Small intestine (tissue), 7 donors: ENCODE measurements at regions not wholly inside any gene's neighbourhood (a gene's known extent, or its start where the extent isn't known, plus 50 kb on each side); places are given as distances from the start of the nearest gene placed in this dataset.
"Not testable (repeated sequence)": the region's sequence is repeated elsewhere in the genome, so short reads cannot be mapped to it uniquely, and the experiment has no call there.

Experiments used
- DNase-seq, 2 donors: peaks; one replicate each; pipeline versions ENCODE4 v3.0.0 to v3.0.0-alpha.2; 2013
- FAIRE-seq: peaks from 2 replicates; lab custom pipeline; 2012; peaks lifted over from hg19 to GRCh38; lab: Jason Lieb, UNC
- H3K27ac ChIP-seq, 3 donors: one replicate each; pipeline ENCODE4 v1.5.1; 2013; ENCODE audit warnings: low read length in 2 of 3, mild to moderate bottlenecking in 2 of 3, control low read depth in 1 of 3, inconsistent platforms in 1 of 3, low read depth in 1 of 3, moderate library complexity in 1 of 3
- H3K27me3 ChIP-seq, 3 donors: one replicate each; pipeline ENCODE4 v1.6.1; 2013; ENCODE audit warnings: low read length in 3 of 3, inconsistent platforms in 1 of 3; ENCODE audit not compliant: control insufficient read depth in 3 of 3, insufficient read depth in 3 of 3
- H3K36me3 ChIP-seq, 3 donors: one replicate each; pipeline ENCODE4 v1.6.1; 2013; ENCODE audit warnings: low read length in 3 of 3, inconsistent platforms in 1 of 3, low read depth in 1 of 3, mild to moderate bottlenecking in 1 of 3, moderate library complexity in 1 of 3; ENCODE audit not compliant: control insufficient read depth in 3 of 3, insufficient read depth in 2 of 3
- H3K4me1 ChIP-seq, 3 donors: one replicate each; pipeline ENCODE4 v1.6.1; 2013; ENCODE audit warnings: low read length in 2 of 3, inconsistent platforms in 1 of 3, low read depth in 1 of 3, mild to moderate bottlenecking in 1 of 3, moderate library complexity in 1 of 3; ENCODE audit not compliant: control insufficient read depth in 3 of 3, insufficient read depth in 2 of 3
- H3K4me3 ChIP-seq, 3 donors: one replicate each; pipeline ENCODE4 v1.5.1; 2013; ENCODE audit warnings: low read length in 3 of 3, control low read depth in 1 of 3, inconsistent platforms in 1 of 3, low read depth in 1 of 3, mild to moderate bottlenecking in 1 of 3, moderate library complexity in 1 of 3
- H3K9me3 ChIP-seq, 2 donors: one replicate each; pipeline ENCODE4 v1.6.1; 2013; ENCODE audit warnings: low read depth in 1 of 2, low read length in 1 of 2; ENCODE audit not compliant: control insufficient read depth in 2 of 2, insufficient read depth in 1 of 2
- WGBS, 3 donors: extraction: QIAGEN DNeasy Blood & Tissue Kit; methylation state at CpG; one replicate each; pipeline ENCODE4 v1.1.7; 2013; 5-methylcytosine and 5-hydroxymethylcytosine counted together
- donor health status: healthy with polysubstance abuse.
- donor health status: control.
- donor health status: control.
- donor health status: Bipolar disorder and iron deficiency.
- donor health status: healthy.

GRCh38 chr10:22795546-22795945, 81.2 kb upstream of the PIP4K2A start:
- no peak for DNase-seq

GRCh38 chr10:22792161-22792560, 77.8 kb upstream of the PIP4K2A start:
- Histone ChIP-seq H3K27me3 (no peaks in the 10 kb centered on the region), H3K27ac (no peak overlapping the region), H3K36me3 (no peaks in the 10 kb centered on the region), H3K4me3 (no peak overlapping the region), H3K9me3 (no peaks in the 10 kb centered on the region), H3K4me1 (no peaks in the 10 kb centered on the region)
- 43 to 75% (median 50%) methylated on average over 4 of the region's 4 CpGs for WGBS, 3 donors
- DNase-seq (no peak), FAIRE-seq (no peak)

More at GRCh38 chr10:22795546-22795945, 81.2 kb upstream of the PIP4K2A start:
- FAIRE-seq: no peak
- no peaks in the 10 kb centered on the region for H3K27me3 ChIP-seq
- WGBS, 3 donors: 65 to 69% (median 68%) methylated on average over 3 of the region's 3 CpGs
- H3K9me3 ChIP-seq: no peaks in the 10 kb centered on the region
- no peak overlapping the region for H3K4me3 ChIP-seq
- H3K4me1 ChIP-seq: no peaks in the 10 kb centered on the region
- H3K27ac ChIP-seq: no peak overlapping the region
- H3K36me3 ChIP-seq: no peaks in the 10 kb centered on the region

- no peak for FAIRE-seq
- no peak overlapping the region for H3K27ac ChIP-seq
- H3K27me3 ChIP-seq: no peaks in the 10 kb centered on the region
- H3K9me3 ChIP-seq: no peaks in the 10 kb centered on the region
- DNase-seq: no peak
- H3K36me3 ChIP-seq: no peaks in the 10 kb centered on the region
- 74 to 82% (median 80%) methylated on average over 5 of the region's 5 CpGs for WGBS, 3 donors
- no peak overlapping the region for H3K4me3 ChIP-seq
- H3K4me1 ChIP-seq: no peaks in the 10 kb centered on the region
These were observed 77.3 kb upstream of the PIP4K2A start for GRCh38 chr10:22791665-22792064.

GRCh38 chr10:22784668-22785067, 70.3 kb upstream of the PIP4K2A start:
- Histone ChIP-seq H3K27ac (no peak overlapping the region), H3K36me3 (no peaks in the 10 kb centered on the region), H3K27me3 (no peaks in the 10 kb centered on the region), H3K9me3 (no peaks in the 10 kb centered on the region), H3K4me3 (no peak overlapping the region), H3K4me1 (no peaks in the 10 kb centered on the region)
- WGBS, 3 donors: 51 to 74% (median 66%) methylated on average over 1 of the region's 1 CpG
- DNase-seq: no peak
- no peak for FAIRE-seq

- H3K4me3 ChIP-seq: no peak overlapping the region
- 64 to 83% (median 68%) methylated on average over 3 of the region's 3 CpGs for WGBS, 3 donors
- H3K27me3 ChIP-seq: no peaks in the 10 kb centered on the region
- DNase-seq (no peak), FAIRE-seq (no peak)
- H3K9me3 ChIP-seq: no peaks in the 10 kb centered on the region
- H3K4me1 ChIP-seq: no peaks in the 10 kb centered on the region
- H3K27ac ChIP-seq: no peak overlapping the region
- no peaks in the 10 kb centered on the region for H3K36me3 ChIP-seq
These were observed 69.4 kb upstream of the PIP4K2A start for GRCh38 chr10:22783807-22784206.

- FAIRE-seq (no peak), DNase-seq (no peak)
- Histone ChIP-seq H3K27me3 (no peaks in the 10 kb centered on the region), H3K27ac (no peak overlapping the region), H3K36me3 (no peaks in the 10 kb centered on the region), H3K9me3 (peaks cover 0 to 6% of the 10 kb centered on the region in 2 donors), H3K4me3 (no peak overlapping the region), H3K4me1 (no peaks in the 10 kb centered on the region)
- 76 to 87% (median 82%) methylated on average over 5 of the region's 5 CpGs for WGBS, 3 donors
These were observed 66.1 kb upstream of the PIP4K2A start for GRCh38 chr10:22780474-22780885.

- no peak overlapping the region for H3K27ac ChIP-seq
- peaks cover 0 to 6% of the 10 kb centered on the region in 2 donors for H3K9me3 ChIP-seq
- DNase-seq (peak in 1 of 2 donors; percentile 9), FAIRE-seq (no peak)
- no peaks in the 10 kb centered on the region for H3K27me3 ChIP-seq
- 78 to 85% (median 84%) methylated on average over 4 of the region's 4 CpGs for WGBS, 3 donors
- H3K36me3 ChIP-seq: no peaks in the 10 kb centered on the region
- H3K4me1 ChIP-seq: no peaks in the 10 kb centered on the region
- H3K4me3 ChIP-seq: no peak overlapping the region
These were observed 65.1 kb upstream of the PIP4K2A start for GRCh38 chr10:22779331-22780019.

- DNase-seq (no peak), FAIRE-seq (no peak)
- Histone ChIP-seq H3K4me3 (no peak overlapping the region), H3K9me3 (peaks cover 0 to 10% of the 10 kb centered on the region in 2 donors), H3K27me3 (no peaks in the 10 kb centered on the region), H3K4me1 (no peaks in the 10 kb centered on the region), H3K36me3 (no peaks in the 10 kb centered on the region), H3K27ac (no peak overlapping the region)
- WGBS, 3 donors: 94 to 97% (median 97%) methylated on average over 1 of the region's 1 CpG
These were observed 59.7 kb upstream of the PIP4K2A start for GRCh38 chr10:22774102-22774501.

GRCh38 chr10:22771631-22772030, 57.3 kb upstream of the PIP4K2A start:
- not testable (repeated sequence) for H3K9me3 ChIP-seq, DNase-seq, FAIRE-seq, H3K4me1 ChIP-seq, H3K27me3 ChIP-seq, H3K27ac ChIP-seq, H3K36me3 ChIP-seq, H3K4me3 ChIP-seq
- WGBS, 3 donors: 92 to 99% (median 96%) methylated on average over 5 of the region's 5 CpGs
